ENCODE measurements at regions not wholly inside any gene's neighbourhood (a gene's known extent, or its start where the extent isn't known, plus 50 kb on each side); places are given as distances from the start of the nearest gene placed in this dataset.

- intact Hi-C loops (cut with DNase I): no loop called here
- Histone ChIP-seq H3K27ac (no peak overlapping the region), H3K27me3 (ENCODE audit: low read depth) (no peaks in the 10 kb centered on the region), H3K4me1 (no peaks in the 10 kb centered on the region), H3K4me3 (no peak overlapping the region), H3K9me3 (peaks cover 4% of the 10 kb centered on the region), H3K36me3 (no peaks in the 10 kb centered on the region)
- DNase-seq (no peak), ATAC-seq (no peak)
- TF ChIP-seq CTCF (IDR thresholded peaks at IDR 0.05): no peak
Measured at GRCh38 chr3:15889936-15890335, 92.2 kb upstream of the ANKRD28 start.

- H3K27me3 ChIP-seq (ENCODE audit: low read depth): no peaks in the 10 kb centered on the region
- no peaks in the 10 kb centered on the region for H3K4me1 ChIP-seq
- no peak overlapping the region for H3K27ac ChIP-seq
- no peaks in the 10 kb centered on the region for H3K9me3 ChIP-seq
- no peak for TF ChIP-seq CTCF (IDR thresholded peaks at IDR 0.05)
- intact Hi-C loops (cut with DNase I): no loop called here
- no peak for DNase-seq
- H3K36me3 ChIP-seq: no peaks in the 10 kb centered on the region
- no peak for ATAC-seq
- H3K4me3 ChIP-seq: no peak overlapping the region
Measured at GRCh38 chr3:15892311-15893227, 94.8 kb upstream of the ANKRD28 start.

- intact Hi-C loops (cut with DNase I): no loop called here
- Histone ChIP-seq H3K27me3 (ENCODE audit: low read depth) (no peaks in the 10 kb centered on the region), H3K4me3 (no peak overlapping the region), H3K27ac (no peak overlapping the region), H3K36me3 (no peaks in the 10 kb centered on the region), H3K4me1 (no peaks in the 10 kb centered on the region), H3K9me3 (no peaks in the 10 kb centered on the region)
- no peak for TF ChIP-seq CTCF (IDR thresholded peaks at IDR 0.05)
- DNase-seq (no peak), ATAC-seq (no peak)
Measured at GRCh38 chr3:15894382-15894781, 96.6 kb upstream of the ANKRD28 start.

- TF ChIP-seq CTCF (IDR thresholded peaks at IDR 0.05): no peak
- H3K9me3 ChIP-seq: no peaks in the 10 kb centered on the region
- H3K36me3 ChIP-seq: no peaks in the 10 kb centered on the region
- intact Hi-C loops (cut with DNase I): no loop called here
- no peak overlapping the region for H3K27ac ChIP-seq
- H3K4me1 ChIP-seq: no peaks in the 10 kb centered on the region
- ATAC-seq (no peak), DNase-seq (no peak)
- H3K27me3 ChIP-seq (ENCODE audit: low read depth): no peaks in the 10 kb centered on the region
- no peak overlapping the region for H3K4me3 ChIP-seq
Measured at GRCh38 chr3:15896500-15896899, 98.7 kb upstream of the ANKRD28 start.

- Histone ChIP-seq H3K9me3 (no peaks in the 10 kb centered on the region), H3K4me3 (no peak overlapping the region), H3K27me3 (ENCODE audit: low read depth) (no peaks in the 10 kb centered on the region), H3K4me1 (no peaks in the 10 kb centered on the region), H3K27ac (no peak overlapping the region), H3K36me3 (no peaks in the 10 kb centered on the region)
- intact Hi-C loops (cut with DNase I): no loop called here
- no peak for TF ChIP-seq CTCF (IDR thresholded peaks at IDR 0.05)
- DNase-seq (no peak), ATAC-seq (no peak)
Measured at GRCh38 chr3:15899388-15899787, 101.6 kb upstream of the ANKRD28 start.

Measured in lower lobe of right lung (tissue), 2 donors.